Ishikawa (cell line): ENCODE measurements at regions not wholly inside any gene's neighbourhood (a gene's known extent, or its start where the extent isn't known, plus 50 kb on each side); places are given as distances from the start of the nearest gene placed in this dataset.

ENCODE experiments used
- CEBPB ChIP-seq: IDR thresholded peaks from 2 replicates; pipeline ENCODE4 v1.6.1; 2012
- CREB1 ChIP-seq: IDR thresholded peaks from 2 replicates; pipeline ENCODE4 v1.6.1; 2012; ENCODE audit warnings: low read depth
- EGR1 ChIP-seq: IDR thresholded peaks from 2 replicates; pipeline ENCODE4 v1.6.1; 2012
- EP300 ChIP-seq: IDR thresholded peaks from 2 replicates; pipeline ENCODE4 v1.6.1; 2012; ENCODE audit warnings: borderline replicate concordance
- FOXM1 ChIP-seq: IDR thresholded peaks from 2 replicates; pipeline ENCODE4 v1.6.1; 2012; ENCODE audit warnings: low read depth, borderline replicate concordance
- NFIC ChIP-seq: IDR thresholded peaks from 2 replicates; pipeline ENCODE4 v1.6.1; 2012
- RAD21 ChIP-seq: IDR thresholded peaks from 2 replicates; pipeline ENCODE4 v1.6.1; 2012; ENCODE audit warnings: low read depth
- TAF1 ChIP-seq: IDR thresholded peaks from 2 replicates; pipeline ENCODE4 v1.6.1; 2012; ENCODE audit warnings: low read depth, mild to moderate bottlenecking
- TCF12 ChIP-seq: IDR thresholded peaks from 2 replicates; pipeline ENCODE4 v1.6.1; 2012; ENCODE audit warnings: low read depth
- TEAD4 ChIP-seq: IDR thresholded peaks from 2 replicates; pipeline ENCODE4 v1.6.1; 2012
- YY1 ChIP-seq: IDR thresholded peaks from 2 replicates; pipeline ENCODE4 v1.6.1; 2012; ENCODE audit warnings: low read depth
- ZBTB7A ChIP-seq: IDR thresholded peaks from 2 replicates; pipeline ENCODE4 v1.6.1; 2012; ENCODE audit warnings: low read depth
- TF ChIP-seq, protein P1 (sequence below): IDR thresholded peaks from 2 replicates; pipeline ENCODE4 v1.6.1; 2012
- TF ChIP-seq, protein P2 (sequence below): IDR thresholded peaks from 2 replicates; pipeline ENCODE4 v1.6.1; 2012; ENCODE audit warnings: low read depth, mild to moderate bottlenecking
- TF ChIP-seq, protein P3 (sequence below): IDR thresholded peaks from 2 replicates; pipeline ENCODE4 v1.6.1; 2012

DNA sequence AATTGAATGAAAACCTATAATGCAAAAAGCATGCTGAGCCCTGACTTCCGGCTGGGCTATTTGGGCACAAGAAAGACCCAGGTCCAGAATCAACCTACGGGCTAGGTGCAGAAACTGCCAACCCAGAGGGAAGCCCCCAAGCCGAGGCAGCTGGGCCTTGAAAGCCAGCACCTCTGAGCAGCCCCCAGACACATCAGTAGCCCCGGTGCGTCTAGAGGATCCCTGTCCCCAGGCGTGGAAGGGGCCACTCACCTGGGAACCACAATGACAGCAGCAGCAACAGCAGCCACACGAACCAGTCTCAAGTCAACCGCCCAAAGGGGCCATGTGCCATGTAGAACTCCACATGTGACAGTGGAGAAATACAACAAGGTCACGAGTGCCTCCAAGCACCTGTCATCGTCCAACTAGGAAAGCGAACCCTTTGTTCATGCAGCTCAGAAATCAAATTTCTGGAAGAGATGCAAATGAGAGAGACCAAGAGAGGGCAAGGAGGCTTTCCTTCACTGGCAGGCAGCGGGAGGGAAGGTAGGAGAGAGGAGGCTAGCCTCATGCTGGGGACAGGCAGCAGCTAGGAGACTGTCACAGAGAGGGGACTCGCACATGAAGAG lies 57.5 kb upstream of the CHST15 start:
- TF ChIP-seq EGR1 = no peak
- no peak for TF ChIP-seq EP300

DNA sequence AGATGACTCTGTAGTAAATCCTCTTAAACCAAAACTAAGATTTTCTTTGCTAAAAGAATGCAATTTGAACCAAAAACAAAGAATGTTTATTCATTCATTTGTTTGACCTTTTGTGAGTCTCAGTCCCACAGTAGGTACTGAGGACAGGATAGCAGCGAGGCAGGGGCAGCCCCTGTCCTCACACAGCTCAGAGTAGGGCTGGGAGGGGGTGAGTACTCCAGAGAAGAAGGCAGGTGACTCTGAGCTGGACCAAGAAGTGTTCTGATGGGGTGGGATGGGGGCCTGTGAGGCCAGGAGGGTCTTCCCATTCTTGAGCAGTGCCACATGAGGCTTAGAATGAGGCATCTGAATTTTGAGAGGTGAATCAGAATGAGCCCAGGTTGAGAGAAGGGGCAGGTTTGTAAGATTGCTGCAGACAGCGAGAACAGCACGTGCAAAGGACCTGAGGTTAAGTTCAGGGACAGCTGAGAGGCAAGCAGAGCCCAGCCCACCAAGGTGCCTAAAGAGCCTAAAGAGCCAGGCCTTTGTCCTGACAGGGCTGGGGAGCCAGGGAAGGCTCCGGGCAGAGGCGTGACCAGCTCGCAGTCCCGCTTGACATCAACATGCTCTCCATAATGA lies 56.9 kb upstream of the CHST15 start:
- TF ChIP-seq NFIC (no peak), ZBTB7A (no peak), RAD21 (no peak), CREB1 (no peak), EP300 (no peak), TCF12 (no peak), EGR1 (no peak), YY1 (no peak), TAF1 (no peak), FOXM1 (no peak), CEBPB (no peak)
- TF ChIP-seq, protein P1, sequence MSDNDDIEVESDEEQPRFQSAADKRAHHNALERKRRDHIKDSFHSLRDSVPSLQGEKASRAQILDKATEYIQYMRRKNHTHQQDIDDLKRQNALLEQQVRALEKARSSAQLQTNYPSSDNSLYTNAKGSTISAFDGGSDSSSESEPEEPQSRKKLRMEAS = no peak

DNA sequence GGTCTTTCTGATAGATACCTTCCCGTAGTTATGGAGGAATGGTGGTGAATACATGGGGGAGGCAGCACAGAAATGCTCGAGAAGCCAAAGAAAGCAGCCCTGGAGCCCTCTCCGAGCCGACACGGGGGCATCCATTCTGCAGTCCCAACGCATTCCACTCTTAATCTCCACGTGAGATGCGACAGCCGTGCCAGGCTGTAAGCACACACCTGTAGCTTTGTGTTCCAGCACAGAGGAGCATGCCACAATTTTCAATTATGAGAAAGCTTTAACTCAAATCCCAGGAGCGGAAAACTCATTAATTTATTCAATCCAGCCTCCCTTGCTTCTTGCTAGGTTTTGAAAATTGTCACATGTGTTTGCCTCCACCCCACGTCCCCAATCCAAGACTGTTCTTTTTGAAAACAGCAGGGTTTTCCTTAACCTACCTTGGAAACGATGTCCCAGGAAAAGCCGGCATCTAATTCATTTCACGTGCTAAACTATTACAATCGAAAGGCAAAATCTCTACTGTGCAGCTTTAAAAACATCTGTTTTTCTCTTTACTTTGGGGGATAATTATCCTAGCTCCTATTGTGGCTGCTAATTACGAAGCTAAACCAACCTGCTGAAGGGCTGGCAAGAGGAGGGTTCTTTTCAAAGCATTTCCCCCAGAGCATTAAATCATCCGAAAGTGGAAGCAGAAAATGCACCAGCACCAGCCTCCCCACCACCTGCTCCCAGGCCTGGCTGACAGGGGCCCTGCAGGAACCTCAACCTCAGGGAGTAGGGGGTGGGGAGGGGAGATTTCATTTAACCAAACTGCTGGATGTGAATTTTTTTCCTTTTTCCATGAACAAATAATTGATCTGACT lies 56.0 kb upstream of the CHST15 start:
- no peak for TF ChIP-seq TAF1
- TF ChIP-seq, protein P1 = no peak
- TF ChIP-seq, protein P2, sequence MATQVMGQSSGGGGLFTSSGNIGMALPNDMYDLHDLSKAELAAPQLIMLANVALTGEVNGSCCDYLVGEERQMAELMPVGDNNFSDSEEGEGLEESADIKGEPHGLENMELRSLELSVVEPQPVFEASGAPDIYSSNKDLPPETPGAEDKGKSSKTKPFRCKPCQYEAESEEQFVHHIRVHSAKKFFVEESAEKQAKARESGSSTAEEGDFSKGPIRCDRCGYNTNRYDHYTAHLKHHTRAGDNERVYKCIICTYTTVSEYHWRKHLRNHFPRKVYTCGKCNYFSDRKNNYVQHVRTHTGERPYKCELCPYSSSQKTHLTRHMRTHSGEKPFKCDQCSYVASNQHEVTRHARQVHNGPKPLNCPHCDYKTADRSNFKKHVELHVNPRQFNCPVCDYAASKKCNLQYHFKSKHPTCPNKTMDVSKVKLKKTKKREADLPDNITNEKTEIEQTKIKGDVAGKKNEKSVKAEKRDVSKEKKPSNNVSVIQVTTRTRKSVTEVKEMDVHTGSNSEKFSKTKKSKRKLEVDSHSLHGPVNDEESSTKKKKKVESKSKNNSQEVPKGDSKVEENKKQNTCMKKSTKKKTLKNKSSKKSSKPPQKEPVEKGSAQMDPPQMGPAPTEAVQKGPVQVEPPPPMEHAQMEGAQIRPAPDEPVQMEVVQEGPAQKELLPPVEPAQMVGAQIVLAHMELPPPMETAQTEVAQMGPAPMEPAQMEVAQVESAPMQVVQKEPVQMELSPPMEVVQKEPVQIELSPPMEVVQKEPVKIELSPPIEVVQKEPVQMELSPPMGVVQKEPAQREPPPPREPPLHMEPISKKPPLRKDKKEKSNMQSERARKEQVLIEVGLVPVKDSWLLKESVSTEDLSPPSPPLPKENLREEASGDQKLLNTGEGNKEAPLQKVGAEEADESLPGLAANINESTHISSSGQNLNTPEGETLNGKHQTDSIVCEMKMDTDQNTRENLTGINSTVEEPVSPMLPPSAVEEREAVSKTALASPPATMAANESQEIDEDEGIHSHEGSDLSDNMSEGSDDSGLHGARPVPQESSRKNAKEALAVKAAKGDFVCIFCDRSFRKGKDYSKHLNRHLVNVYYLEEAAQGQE = no peak
- TF ChIP-seq, protein P3, sequence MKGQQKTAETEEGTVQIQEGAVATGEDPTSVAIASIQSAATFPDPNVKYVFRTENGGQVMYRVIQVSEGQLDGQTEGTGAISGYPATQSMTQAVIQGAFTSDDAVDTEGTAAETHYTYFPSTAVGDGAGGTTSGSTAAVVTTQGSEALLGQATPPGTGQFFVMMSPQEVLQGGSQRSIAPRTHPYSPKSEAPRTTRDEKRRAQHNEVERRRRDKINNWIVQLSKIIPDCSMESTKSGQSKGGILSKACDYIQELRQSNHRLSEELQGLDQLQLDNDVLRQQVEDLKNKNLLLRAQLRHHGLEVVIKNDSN = no peak
- TF ChIP-seq CREB1 = no peak
- TF ChIP-seq FOXM1 = no peak

DNA sequence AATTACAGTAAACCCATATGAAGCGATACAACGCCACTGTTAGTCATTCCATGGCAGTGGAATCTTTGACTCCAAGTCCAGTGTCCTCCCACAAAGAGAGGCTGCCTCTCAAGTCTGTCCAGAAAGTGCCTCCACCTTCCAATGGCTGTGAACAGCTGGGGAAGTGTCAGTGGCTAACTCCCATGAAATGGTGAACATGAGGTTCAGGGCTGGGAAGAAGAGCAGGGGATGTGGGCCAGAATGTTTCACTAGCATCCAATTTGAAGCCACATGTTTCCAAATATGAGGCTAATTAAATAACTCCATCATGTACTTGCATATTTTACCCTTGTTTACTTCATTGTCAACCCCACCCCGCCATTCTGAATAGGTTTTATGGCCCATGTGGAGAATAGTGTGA lies 53.1 kb upstream of the CHST15 start:
- TF ChIP-seq RAD21 = no peak

DNA sequence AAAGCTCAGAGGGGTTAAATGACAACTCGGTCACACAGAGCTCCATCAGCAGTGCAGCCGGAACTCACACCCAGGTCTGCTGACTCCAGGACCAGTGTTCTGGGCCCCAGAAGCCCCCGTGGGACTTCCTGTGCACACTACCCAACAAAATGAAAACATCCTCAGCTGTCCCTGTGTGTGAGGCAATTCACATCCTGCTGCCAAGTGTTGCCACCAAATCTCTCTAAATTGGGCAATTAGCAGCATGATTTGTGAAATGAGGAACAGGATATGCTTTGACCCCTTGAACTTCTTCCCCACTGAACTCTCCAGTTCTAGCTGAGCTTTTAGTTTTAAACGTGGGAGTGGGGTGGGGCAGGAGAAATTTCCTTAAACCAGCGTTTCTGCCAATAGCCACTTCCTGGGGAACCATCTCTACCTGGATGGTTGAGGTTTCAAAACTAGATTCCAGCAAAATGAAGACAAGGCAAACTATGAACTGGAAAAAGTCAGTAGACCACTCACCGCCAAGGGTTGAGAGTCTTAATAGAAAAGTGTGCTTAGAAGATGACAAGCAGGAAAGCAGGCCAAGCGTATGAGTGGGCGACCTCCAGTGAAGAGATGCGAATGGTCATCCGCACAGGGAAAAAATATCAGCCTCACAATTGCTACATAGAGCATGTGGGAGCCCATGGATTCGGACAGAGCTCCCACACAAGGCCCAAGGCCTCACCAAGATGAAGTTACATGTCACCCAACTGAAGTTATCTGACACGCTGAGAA lies 51.9 kb upstream of the CHST15 start:
- TF ChIP-seq RAD21 (no peak), CEBPB (0 out of 2 replicates have a peak, but pooled peaks have one; percentile 43), CREB1 (no peak)

DNA sequence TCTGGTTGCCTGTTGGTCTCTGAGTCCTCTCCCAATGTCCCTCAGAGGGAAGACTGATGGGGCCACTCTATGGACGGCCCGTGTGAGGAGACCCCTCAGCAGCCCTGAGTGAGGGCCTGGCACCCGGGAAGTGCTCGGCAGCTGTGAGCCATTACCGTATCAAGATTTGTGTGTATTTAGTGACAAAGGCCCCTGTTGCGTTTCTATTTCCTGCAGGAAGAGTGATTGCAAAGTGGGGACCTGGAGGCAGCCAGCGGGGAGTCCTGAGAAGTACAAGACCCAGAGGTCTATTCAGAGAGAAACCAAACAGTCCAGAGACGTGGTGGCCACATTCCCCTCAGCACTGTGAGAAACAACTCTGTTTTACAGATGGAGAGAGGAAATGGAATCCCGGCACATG lies 51.1 kb upstream of the CHST15 start:
- no peak for TF ChIP-seq NFIC
- no peak for TF ChIP-seq CREB1
- TF ChIP-seq TAF1 = no peak
- TF ChIP-seq CEBPB = no peak
- TF ChIP-seq, protein P1 = no peak
- no peak for TF ChIP-seq RAD21

DNA sequence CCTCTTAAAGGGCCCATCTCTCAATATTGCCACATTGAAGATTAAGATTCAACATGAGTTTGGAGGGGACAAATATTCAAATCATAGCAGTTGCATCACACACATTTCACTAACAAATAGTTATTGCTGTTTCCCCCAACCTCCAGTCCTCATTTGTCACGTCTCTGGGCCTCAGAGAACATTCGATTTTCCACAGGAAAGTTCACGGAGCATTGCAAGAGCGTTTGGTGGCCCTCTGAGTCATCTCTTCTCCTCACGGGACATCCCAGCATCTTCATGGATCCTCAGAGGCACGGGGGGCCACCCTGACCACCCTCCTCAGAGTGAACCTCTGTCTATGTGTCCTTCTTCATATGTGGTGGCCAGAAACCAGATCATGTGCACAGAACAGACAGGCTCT lies 50.3 kb upstream of the CHST15 start:
- TF ChIP-seq CREB1 (no peak), TEAD4 (no peak), TCF12 (no peak), RAD21 (no peak), CEBPB (no peak), NFIC (no peak), ZBTB7A (no peak), EP300 (no peak), EGR1 (no peak)
- TF ChIP-seq, protein P1 = no peak
- TF ChIP-seq, protein P3 = no peak
- TF ChIP-seq, protein P2 = no peak
